Ammon's horn (tissue), 1 donor: ENCODE measurements at regions not wholly inside any gene's neighbourhood (a gene's known extent, or its start where the extent isn't known, plus 50 kb on each side); places are given as distances from the start of the nearest gene placed in this dataset.

Source experiments
- DNase-seq: peaks from one replicate; pipeline ENCODE4 v3.0.0-alpha.2; 2016; ENCODE audit warnings: low spot score

DNA sequence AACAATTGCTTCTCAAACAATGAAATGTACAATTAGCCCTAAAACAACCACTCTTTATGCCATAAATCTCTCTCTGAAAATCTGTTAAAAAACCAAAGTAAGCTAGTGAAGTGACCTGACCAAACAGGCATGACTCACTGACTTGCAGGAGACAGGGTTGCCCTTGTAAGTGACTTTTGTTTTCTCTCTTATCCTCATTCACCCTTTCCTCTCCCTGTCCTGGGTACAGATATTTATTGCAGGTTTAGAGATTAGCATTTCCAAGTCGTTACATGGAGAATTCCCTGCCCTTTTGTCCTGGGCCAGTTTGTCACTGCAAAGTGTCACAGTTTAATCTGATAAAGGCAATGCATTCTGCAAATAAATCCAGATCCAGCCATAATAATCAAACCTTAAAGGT lies 484.2 kb downstream of the IRX1 start:
- no peak for DNase-seq

- DNase-seq, result no peak
Measured at GRCh38 chr5:4080370-4080769, 484.7 kb downstream of the IRX1 start.

GRCh38 chr5:4081059-4081458 lies 485.4 kb downstream of the IRX1 start:
- no peak for DNase-seq

DNA sequence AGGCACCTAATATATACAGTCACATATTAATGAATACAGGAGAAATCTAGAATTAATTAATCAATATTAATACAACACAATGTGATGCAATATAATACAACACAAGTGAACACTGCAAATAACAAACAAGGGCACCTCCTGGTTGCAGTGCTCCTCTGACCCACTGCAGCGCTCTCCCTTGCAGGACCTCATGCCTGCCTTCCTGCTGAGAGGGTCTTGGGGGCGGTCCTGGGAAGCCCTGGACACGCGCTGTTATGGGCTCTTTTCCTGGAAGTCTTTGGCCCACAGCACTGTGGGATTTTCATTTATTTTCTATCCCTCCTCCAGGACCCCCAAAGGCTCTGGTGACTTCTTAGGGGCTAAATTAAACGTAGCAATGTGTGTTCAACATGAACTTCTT lies 485.8 kb downstream of the IRX1 start:
- no peak for DNase-seq

DNA sequence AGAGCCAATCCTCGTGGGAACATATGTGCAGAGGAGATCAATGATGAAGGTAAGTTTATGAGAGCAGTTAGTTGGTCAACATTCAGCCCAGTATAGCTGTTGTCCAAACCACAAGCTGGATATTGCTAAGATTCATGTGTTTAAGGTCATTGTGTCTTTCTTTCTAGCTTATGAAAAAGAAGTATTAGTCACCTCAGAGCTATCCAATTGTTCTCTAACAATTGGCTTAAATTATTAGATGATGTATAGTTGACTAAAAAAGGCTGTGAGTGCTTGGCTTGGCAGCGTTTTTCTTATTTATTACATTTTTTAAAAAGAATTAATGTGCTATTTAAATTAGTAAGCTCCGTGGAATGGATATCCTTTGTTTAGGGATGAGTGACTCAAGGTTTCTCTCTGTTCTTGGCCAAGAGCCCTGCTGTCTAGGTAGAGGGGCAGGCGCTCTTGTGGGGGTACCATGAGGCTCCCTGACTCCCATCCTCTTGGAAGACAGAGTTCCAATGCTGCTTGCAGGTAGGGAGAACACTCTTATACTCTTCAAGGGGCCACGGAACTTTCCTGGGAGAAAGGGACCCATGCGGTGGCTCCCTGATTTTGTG lies 487.4 kb downstream of the IRX1 start:
- DNase-seq, result no peak

DNA sequence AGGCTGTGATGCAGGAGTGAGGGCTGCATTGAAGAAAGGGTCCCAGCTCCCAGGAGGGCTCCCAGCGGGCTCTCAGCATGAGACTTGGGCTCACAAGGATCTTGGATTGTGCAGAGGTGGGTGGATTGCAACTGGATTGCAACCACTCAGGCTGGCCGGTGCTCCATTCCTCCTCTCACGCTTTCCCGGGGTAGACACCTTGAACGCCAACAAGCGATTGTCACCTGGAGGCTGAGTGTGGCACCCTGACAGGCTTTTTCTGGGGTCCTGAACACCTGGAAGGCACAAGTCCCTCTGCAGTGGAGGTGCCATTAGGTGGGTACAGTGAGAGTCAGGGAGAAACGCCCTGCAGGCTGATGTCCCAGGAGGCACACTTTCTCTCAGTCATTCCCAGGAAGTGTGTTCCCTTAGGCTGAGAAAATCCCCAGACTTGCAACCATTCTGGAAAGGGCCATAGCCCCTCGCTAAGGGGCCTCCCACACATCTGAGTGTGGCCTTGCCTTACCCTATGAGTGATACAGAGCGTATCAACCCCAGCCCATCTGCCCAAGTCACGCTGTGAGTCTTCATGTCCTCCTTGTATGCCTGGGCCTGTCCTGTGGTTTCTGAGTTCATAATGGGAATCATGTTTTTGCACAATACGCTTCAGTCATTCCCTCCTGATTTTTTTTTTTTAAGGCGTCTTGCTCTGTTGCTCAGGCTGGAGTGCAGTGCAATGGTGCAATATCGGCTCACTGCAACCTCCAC lies 488.1 kb downstream of the IRX1 start:
- no peak for DNase-seq

DNA sequence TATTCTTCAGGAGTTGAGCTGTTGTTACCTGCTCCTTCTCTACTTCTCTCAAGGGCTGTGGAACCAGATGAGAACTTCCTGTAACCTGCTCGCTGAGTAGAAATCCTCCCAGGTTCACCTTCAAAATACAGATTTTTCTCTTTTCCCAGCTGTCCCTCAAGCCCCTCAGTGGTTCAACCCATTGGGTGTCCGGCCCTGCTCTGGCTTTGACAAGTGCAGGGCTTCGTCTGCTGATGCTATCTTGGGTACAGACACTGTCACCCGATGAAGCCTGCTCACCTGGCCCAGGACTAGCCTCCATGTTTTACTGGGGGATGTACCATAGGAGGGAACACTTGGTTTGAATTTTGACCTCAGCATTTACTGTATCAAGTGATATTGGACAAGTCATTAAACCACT lies 490.4 kb downstream of the IRX1 start:
- DNase-seq, result no peak

DNA sequence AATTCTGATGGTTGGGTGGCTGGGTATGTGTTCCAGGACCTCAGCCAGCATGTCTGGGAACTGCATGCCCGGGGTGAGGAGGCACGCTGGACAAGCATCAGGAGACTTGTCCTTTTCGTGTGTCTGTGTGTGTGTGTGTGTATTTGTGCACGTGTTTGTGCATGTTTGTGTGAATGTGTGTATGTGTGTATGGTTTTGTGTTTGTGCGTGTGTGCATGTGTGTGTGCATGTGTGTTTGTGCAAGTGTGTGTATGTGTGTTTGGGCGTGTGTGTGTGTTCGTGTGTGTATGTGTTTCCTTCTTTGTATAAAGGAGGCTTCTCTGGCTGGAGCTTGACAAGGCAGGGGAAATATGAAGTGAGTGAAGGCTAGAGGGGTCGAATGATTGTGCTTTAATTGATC lies 491.5 kb downstream of the IRX1 start:
- no peak for DNase-seq

- DNase-seq, result no peak
Measured at GRCh38 chr5:4089087-4089486, 493.5 kb downstream of the IRX1 start.

- DNase-seq, result peak; percentile 30
Measured at GRCh38 chr5:4093236-4093635, 497.6 kb downstream of the IRX1 start.

GRCh38 chr5:4093970-4094369 lies 498.3 kb downstream of the IRX1 start:
- no peak for DNase-seq

- DNase-seq, result no peak
Measured at GRCh38 chr5:4095918-4096630, 500.4 kb downstream of the IRX1 start.

DNA sequence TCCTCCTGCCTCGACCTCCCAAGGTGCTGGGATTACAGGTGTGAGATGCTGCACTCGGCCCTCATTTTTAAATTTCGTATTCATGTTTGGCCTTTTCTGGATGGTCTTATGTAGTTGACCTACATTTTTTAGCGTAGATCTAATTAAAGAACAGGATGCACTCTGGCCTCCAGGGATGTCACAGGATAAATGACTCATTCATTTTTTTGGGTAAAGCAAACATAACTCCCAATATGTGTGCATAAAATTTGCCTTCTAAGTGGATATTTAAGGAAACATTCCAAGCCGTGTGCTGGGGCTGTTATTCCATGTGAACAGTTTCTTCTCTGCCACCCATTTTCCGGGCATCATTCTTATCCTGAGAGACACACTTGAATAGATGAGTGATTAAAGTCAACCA lies 501.6 kb downstream of the IRX1 start:
- DNase-seq, result no peak

DNA sequence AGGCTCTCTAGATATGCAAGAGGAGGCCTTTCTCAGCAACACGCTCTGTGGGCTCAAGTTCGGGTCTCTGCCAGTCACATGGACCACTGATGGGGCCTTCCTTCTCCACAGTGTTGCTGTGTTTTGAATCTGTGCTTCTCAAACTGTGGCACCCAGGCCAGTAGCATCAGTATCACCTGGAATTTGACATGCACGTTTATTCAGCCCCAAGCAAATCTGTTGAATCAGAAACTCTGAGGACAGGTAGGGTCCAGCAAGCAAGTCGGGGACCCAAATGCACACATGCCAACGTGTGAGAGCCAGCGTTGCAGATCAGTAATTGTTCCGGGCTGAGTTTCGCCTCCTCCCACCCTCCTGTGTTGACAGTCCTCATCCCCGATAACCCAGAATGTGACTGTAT lies 502.6 kb downstream of the IRX1 start:
- no peak for DNase-seq

- no peak for DNase-seq
Measured at GRCh38 chr5:4099386-4099785, 503.8 kb downstream of the IRX1 start.

GRCh38 chr5:4100739-4101138 lies 505.1 kb downstream of the IRX1 start:
- DNase-seq, result no peak

GRCh38 chr5:4101189-4101588 lies 505.6 kb downstream of the IRX1 start:
- DNase-seq, result no peak

DNA sequence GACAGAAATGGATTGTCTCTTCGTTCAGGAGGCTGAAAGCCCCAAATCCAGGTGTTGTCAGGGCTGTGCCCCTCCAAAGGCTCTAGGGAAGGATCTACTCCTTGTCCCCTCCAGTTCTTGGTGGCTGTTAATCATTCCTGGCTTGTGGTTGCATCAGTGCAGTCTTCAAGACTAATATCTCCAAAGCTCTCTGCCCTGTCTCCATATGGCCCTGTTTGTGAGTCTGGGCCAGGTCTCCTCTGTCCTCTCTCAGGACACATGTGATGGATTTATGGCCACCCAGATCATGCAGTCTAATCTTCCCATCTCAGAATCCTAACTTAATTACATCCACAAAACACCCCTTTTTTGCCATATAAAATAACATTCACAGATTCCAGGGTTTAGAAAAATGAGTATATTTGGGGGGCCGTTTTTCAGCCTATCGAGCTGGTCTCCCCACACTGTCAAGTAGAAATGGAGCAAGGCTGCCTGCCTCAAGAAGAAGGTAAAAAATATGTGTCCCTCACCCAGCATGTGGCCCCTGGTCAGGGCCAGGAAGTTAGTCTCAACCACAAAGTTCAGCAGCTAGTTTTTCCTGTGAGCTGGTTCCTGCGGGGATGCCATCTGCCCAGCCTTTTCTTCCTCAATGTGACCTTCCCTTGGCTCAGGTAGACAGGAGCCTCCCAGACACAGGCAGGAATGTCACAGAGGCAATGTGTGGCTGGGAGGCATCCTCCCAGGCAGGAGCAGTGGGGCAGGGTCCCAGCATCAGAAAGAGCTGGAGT lies 509.4 kb downstream of the IRX1 start:
- no peak for DNase-seq

DNA sequence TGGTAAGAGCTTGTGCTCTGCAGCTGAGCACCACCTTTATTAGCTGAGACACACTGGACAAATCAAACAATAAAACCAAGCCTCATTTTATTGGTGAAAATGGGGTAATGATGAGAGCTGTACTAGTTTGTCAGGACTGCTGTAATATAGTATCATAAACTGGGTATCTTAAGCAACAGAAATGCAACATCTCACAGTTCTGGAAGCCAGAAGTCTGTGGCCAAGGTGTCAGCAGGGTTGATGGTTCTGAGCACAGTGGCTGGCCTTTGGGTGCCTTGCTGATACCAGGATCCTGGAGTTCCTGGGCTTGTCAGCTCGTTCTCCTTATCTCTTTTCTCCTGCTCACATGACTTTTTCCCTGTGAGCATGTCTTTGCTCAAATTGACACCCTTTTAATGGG lies 513.1 kb downstream of the IRX1 start:
- no peak for DNase-seq

- no peak for DNase-seq
Measured at GRCh38 chr5:4113426-4113825, 517.8 kb downstream of the IRX1 start.

- no peak for DNase-seq
Measured at GRCh38 chr5:4113905-4114304, 518.3 kb downstream of the IRX1 start.

DNA sequence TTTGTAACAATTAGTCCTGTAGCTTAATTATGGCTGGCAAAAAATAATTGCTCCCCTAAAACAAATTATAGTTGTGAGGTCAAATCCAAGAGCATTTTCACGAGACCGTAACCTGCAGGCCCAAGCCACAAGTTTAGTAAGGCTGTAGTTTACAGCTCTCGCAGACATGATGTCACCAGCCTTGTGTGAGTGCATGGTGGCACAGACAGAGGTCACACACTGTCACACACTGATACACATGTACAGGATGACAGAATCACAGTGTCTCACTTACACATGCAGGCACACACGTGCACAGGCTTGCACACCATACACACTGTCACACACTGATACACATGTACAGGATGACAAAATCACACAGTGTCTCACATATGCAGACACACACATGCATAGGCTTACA lies 518.8 kb downstream of the IRX1 start:
- no peak for DNase-seq

- DNase-seq, result peak; percentile 21
Measured at GRCh38 chr5:4116834-4117233, 521.2 kb downstream of the IRX1 start.
